Mesendoderm (in vitro differentiated cells): ENCODE measurements at regions not wholly inside any gene's neighbourhood (a gene's known extent, or its start where the extent isn't known, plus 50 kb on each side); places are given as distances from the start of the nearest gene placed in this dataset.

Source experiments
- DNase-seq: peaks from one replicate; pipeline ENCODE4 v3.0.0; 2013
- H2AK5ac ChIP-seq: 2 replicates; pipeline ENCODE4 v1.6.1; 2013; ENCODE audit warnings: low read length, inconsistent platforms
- H2BK120ac ChIP-seq: 2 replicates; pipeline ENCODE4 v1.6.1; 2013; ENCODE audit warnings: low read depth, mild to moderate bottlenecking, low read length, moderate library complexity, mixed read lengths
- H2BK15ac ChIP-seq: replicated peaks from 2 replicates; pipeline ENCODE4 v1.6.1; 2013; ENCODE audit warnings: low read depth, mild to moderate bottlenecking, moderate library complexity
- H2BK5ac ChIP-seq: 2 replicates; pipeline ENCODE4 v1.6.1; 2013; ENCODE audit warnings: low read length, inconsistent platforms
- H3K18ac ChIP-seq: 2 replicates; pipeline ENCODE4 v1.6.1; 2013; ENCODE audit warnings: mild to moderate bottlenecking, low read length, mixed read lengths
- H3K23ac ChIP-seq: one replicate; pipeline ENCODE4 v1.6.1; 2013; ENCODE audit warnings: low read length
- H3K27ac ChIP-seq: 2 replicates; pipeline ENCODE4 v1.5.1; 2013; ENCODE audit warnings: low read depth, mild to moderate bottlenecking, inconsistent platforms, low read length, moderate library complexity
- H3K27me3 ChIP-seq: 2 replicates; pipeline ENCODE4 v1.6.1; 2013; ENCODE audit warnings: low read length, control low read depth, mild to moderate bottlenecking, inconsistent platforms; ENCODE audit not compliant: insufficient read depth, poor library complexity
- H3K36me3 ChIP-seq: 2 replicates; pipeline ENCODE4 v1.6.1; 2013; ENCODE audit warnings: low read length, inconsistent platforms; ENCODE audit not compliant: control insufficient read depth, insufficient read depth
- H3K4ac ChIP-seq: one replicate; pipeline ENCODE4 v1.6.1; 2013; ENCODE audit warnings: low read depth, mild to moderate bottlenecking, low read length, moderate library complexity
- H3K4me1 ChIP-seq: 2 replicates; pipeline ENCODE4 v1.6.1; 2013; ENCODE audit warnings: low read depth, low read length, inconsistent platforms; ENCODE audit not compliant: control insufficient read depth
- H3K4me2 ChIP-seq: 2 replicates; pipeline ENCODE4 v1.6.1; 2013; ENCODE audit warnings: low read length
- H3K4me3 ChIP-seq: 2 replicates; pipeline ENCODE4 v1.5.1; 2013; ENCODE audit warnings: mild to moderate bottlenecking, low read length
- H3K56ac ChIP-seq: one replicate; pipeline ENCODE4 v1.6.1; 2013; ENCODE audit warnings: low read length
- H3K79me1 ChIP-seq: 2 replicates; pipeline ENCODE4 v1.6.1; 2013; ENCODE audit warnings: low read length, inconsistent platforms
- H3K79me2 ChIP-seq: 2 replicates; pipeline ENCODE4 v1.6.1; 2013; ENCODE audit warnings: mild to moderate bottlenecking, low read length; ENCODE audit not compliant: control insufficient read depth, insufficient read depth
- H3K9ac ChIP-seq: 2 replicates; pipeline ENCODE4 v1.6.1; 2013; ENCODE audit warnings: low read length, inconsistent platforms
- H4K5ac ChIP-seq: one replicate; pipeline ENCODE4 v1.6.1; 2013; ENCODE audit warnings: low read length
- H4K8ac ChIP-seq: one replicate; pipeline ENCODE4 v1.6.1; 2013; ENCODE audit warnings: low read depth, mild to moderate bottlenecking, control low read depth, low read length, moderate library complexity
- WGBS: extraction: QIAGEN DNeasy Blood & Tissue Kit; methylation state at CpG from one replicate; pipeline ENCODE4 v1.1.7; 2013; ENCODE audit warnings: low lambda C conversion rate, missing lambda C conversion rate; ENCODE audit not compliant: insufficient coverage; ENCODE audit errors: extremely low coverage; 5-methylcytosine and 5-hydroxymethylcytosine counted together

- Histone ChIP-seq H3K4me2 (no peak overlapping the region), H3K9ac (no peak overlapping the region), H3K79me2 (no peaks in the 10 kb centered on the region), H2BK15ac (no peak overlapping the region), H3K4me3 (no peak overlapping the region), H4K5ac (no peak overlapping the region), H3K4me1 (no peaks in the 10 kb centered on the region), H3K79me1 (no peaks in the 10 kb centered on the region), H2AK5ac (no peak overlapping the region), H3K18ac (no peak overlapping the region), H4K8ac (no peak overlapping the region), H3K27me3 (no peaks in the 10 kb centered on the region), H3K23ac (no peak overlapping the region), H2BK5ac (no peak overlapping the region), H3K36me3 (no peaks in the 10 kb centered on the region), H3K4ac (no peak overlapping the region), H2BK120ac (no peak overlapping the region), H3K27ac (no peak overlapping the region), H3K56ac (no peak overlapping the region)
- no peak for DNase-seq
- WGBS, result no CpG with 5 or more reads among the region's 2 CpGs
Observed at GRCh38 chr4:157988641-157989040, 184.2 kb downstream of the GASK1B start.

GRCh38 chr4:157984285-157984911 is 188.4 kb downstream of the GASK1B start:
- no peak overlapping the region for H4K5ac ChIP-seq

GRCh38 chr4:157983300-157983699 is 189.5 kb downstream of the GASK1B start:
- Histone ChIP-seq H4K5ac (no peak overlapping the region), H3K56ac (no peak overlapping the region), H2BK15ac (no peak overlapping the region), H3K23ac (no peak overlapping the region), H2BK5ac (no peak overlapping the region), H3K4me2 (no peak overlapping the region), H3K18ac (no peak overlapping the region), H2BK120ac (no peak overlapping the region), H3K4ac (no peak overlapping the region), H3K79me1 (no peaks in the 10 kb centered on the region), H3K36me3 (no peaks in the 10 kb centered on the region), H3K79me2 (no peaks in the 10 kb centered on the region), H3K27ac (peak overlapping the region; percentile 23), H4K8ac (no peak overlapping the region), H3K9ac (no peak overlapping the region), H3K27me3 (no peaks in the 10 kb centered on the region), H3K4me1 (no peaks in the 10 kb centered on the region), H2AK5ac (no peak overlapping the region), H3K4me3 (no peak overlapping the region)
- peak; percentile 76 for DNase-seq
- WGBS, result no CpG with 5 or more reads among the region's 6 CpGs

More at GRCh38 chr4:157984285-157984911, 188.4 kb downstream of the GASK1B start:
- WGBS, result no CpG with 5 or more reads among the region's 4 CpGs
- no peak overlapping the region for H3K4ac ChIP-seq
- H4K8ac ChIP-seq, result no peak overlapping the region
- H2BK120ac ChIP-seq, result peak overlapping the region; percentile 45
- no peak overlapping the region for H2BK5ac ChIP-seq
- no peak overlapping the region for H3K27ac ChIP-seq
- H2AK5ac ChIP-seq, result no peak overlapping the region
- H3K36me3 ChIP-seq, result no peaks in the 10 kb centered on the region
- H3K4me1 ChIP-seq, result no peaks in the 10 kb centered on the region
- H3K79me2 ChIP-seq, result no peaks in the 10 kb centered on the region
- no peaks in the 10 kb centered on the region for H3K79me1 ChIP-seq
- H3K4me2 ChIP-seq, result no peak overlapping the region
- no peak overlapping the region for H3K18ac ChIP-seq
- H3K56ac ChIP-seq, result no peak overlapping the region
- H3K4me3 ChIP-seq, result no peak overlapping the region
- no peaks in the 10 kb centered on the region for H3K27me3 ChIP-seq
- DNase-seq, result no peak
- no peak overlapping the region for H3K23ac ChIP-seq
- H2BK15ac ChIP-seq, result no peak overlapping the region
- no peak overlapping the region for H3K9ac ChIP-seq

GRCh38 chr4:157980158-157980557 is 192.7 kb downstream of the GASK1B start:
- no peak overlapping the region for H2BK15ac ChIP-seq
- no peak overlapping the region for H3K18ac ChIP-seq
- H3K4me2 ChIP-seq, result no peak overlapping the region
- H3K4me1 ChIP-seq, result no peaks in the 10 kb centered on the region
- no peak overlapping the region for H3K23ac ChIP-seq
- H4K8ac ChIP-seq, result no peak overlapping the region
- no peak overlapping the region for H3K27ac ChIP-seq
- no peak overlapping the region for H3K9ac ChIP-seq
- no peak overlapping the region for H4K5ac ChIP-seq
- H2AK5ac ChIP-seq, result no peak overlapping the region
- H2BK120ac ChIP-seq, result no peak overlapping the region
- no peaks in the 10 kb centered on the region for H3K36me3 ChIP-seq
- no peaks in the 10 kb centered on the region for H3K79me2 ChIP-seq
- H2BK5ac ChIP-seq, result no peak overlapping the region
- no peaks in the 10 kb centered on the region for H3K79me1 ChIP-seq
- H3K56ac ChIP-seq, result no peak overlapping the region
- no peak overlapping the region for H3K4me3 ChIP-seq
- peak; percentile 15 for DNase-seq
- H3K4ac ChIP-seq, result no peak overlapping the region
- no peaks in the 10 kb centered on the region for H3K27me3 ChIP-seq

GRCh38 chr4:157978680-157979361 is 194.0 kb downstream of the GASK1B start:
- Histone ChIP-seq H3K9ac (no peak overlapping the region), H3K4me1 (no peaks in the 10 kb centered on the region), H3K4me3 (no peak overlapping the region), H2BK5ac (no peak overlapping the region), H3K27me3 (no peaks in the 10 kb centered on the region), H3K23ac (no peak overlapping the region), H4K5ac (no peak overlapping the region), H3K4ac (no peak overlapping the region), H4K8ac (no peak overlapping the region), H3K27ac (no peak overlapping the region), H3K18ac (no peak overlapping the region), H3K36me3 (no peaks in the 10 kb centered on the region), H3K4me2 (no peak overlapping the region), H2BK120ac (no peak overlapping the region), H2BK15ac (no peak overlapping the region), H3K79me2 (no peaks in the 10 kb centered on the region), H3K56ac (no peak overlapping the region), H2AK5ac (no peak overlapping the region), H3K79me1 (no peaks in the 10 kb centered on the region)
- no CpG with 5 or more reads among the region's 7 CpGs for WGBS
- peak; percentile 87 for DNase-seq

GRCh38 chr4:157977086-157977485 is 195.7 kb downstream of the GASK1B start:
- DNase-seq, result no peak
- no peaks in the 10 kb centered on the region for H3K36me3 ChIP-seq
- no peak overlapping the region for H3K4me3 ChIP-seq
- H3K27ac ChIP-seq, result no peak overlapping the region
- no peak overlapping the region for H2BK15ac ChIP-seq
- no peak overlapping the region for H3K4ac ChIP-seq
- H2BK120ac ChIP-seq, result no peak overlapping the region
- H4K5ac ChIP-seq, result no peak overlapping the region
- no peak overlapping the region for H3K18ac ChIP-seq
- no peak overlapping the region for H4K8ac ChIP-seq
- H3K9ac ChIP-seq, result no peak overlapping the region
- no peaks in the 10 kb centered on the region for H3K79me1 ChIP-seq
- H3K79me2 ChIP-seq, result no peaks in the 10 kb centered on the region
- no peaks in the 10 kb centered on the region for H3K27me3 ChIP-seq
- H2BK5ac ChIP-seq, result no peak overlapping the region
- no peak overlapping the region for H3K56ac ChIP-seq
- H3K23ac ChIP-seq, result no peak overlapping the region
- no peaks in the 10 kb centered on the region for H3K4me1 ChIP-seq
- no peak overlapping the region for H2AK5ac ChIP-seq
- no peak overlapping the region for H3K4me2 ChIP-seq
- no CpG with 5 or more reads among the region's 4 CpGs for WGBS
